Suprapubic skin (tissue), 4 donors: ENCODE measurements at regions not wholly inside any gene's neighbourhood (a gene's known extent, or its start where the extent isn't known, plus 50 kb on each side); places are given as distances from the start of the nearest gene placed in this dataset.

ENCODE experiments used
- POLR2A ChIP-seq, 2 donors: fragments of 450-650 bp; IDR thresholded peaks; one replicate each; pipeline ENCODE4 v1.6.1; 2017; ENCODE audit warnings: antibody characterized with exemption in 2 of 2, mild to moderate bottlenecking in 2 of 2, moderate library complexity in 2 of 2
- POLR2AphosphoS5 ChIP-seq, 3 donors: sonication (generic); formaldehyde crosslinking; IDR thresholded peaks; one replicate each; pipeline ENCODE4 v1.6.1; 2017; ENCODE audit warnings: antibody characterized with exemption in 3 of 3
- TF ChIP-seq, protein P1 (sequence below), 2 donors: fragments of 200-600 bp in 1 of 2; fragments of 450-650 bp in 1 of 2; sonication (generic) in 1 of 2; IDR thresholded peaks; one replicate each; pipeline ENCODE4 v1.5.1; 2016 to 2019; ENCODE audit warnings: antibody characterized with exemption in 2 of 2, mild to moderate bottlenecking in 1 of 2, moderate library complexity in 1 of 2

DNA sequence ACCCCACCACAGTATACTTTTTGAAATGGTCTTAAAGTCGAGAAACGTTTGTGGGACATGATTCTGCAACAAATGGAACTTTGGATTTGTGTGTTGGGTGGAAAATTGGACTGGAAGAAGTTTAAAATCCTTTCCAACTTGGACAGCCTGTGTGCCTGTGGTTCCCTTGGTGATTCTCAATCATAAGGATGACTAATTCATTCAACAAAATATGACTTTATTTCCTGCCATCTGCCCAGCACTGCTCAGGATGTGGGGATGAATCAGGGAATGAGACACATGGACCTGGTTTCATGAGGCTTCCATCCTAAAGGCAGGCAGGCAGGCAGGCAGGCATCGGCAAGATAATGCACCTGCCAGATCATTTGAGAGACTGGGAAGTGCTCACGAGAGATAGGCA is 57.3 kb upstream of the TMEM132D start:
- TF ChIP-seq, protein P1, sequence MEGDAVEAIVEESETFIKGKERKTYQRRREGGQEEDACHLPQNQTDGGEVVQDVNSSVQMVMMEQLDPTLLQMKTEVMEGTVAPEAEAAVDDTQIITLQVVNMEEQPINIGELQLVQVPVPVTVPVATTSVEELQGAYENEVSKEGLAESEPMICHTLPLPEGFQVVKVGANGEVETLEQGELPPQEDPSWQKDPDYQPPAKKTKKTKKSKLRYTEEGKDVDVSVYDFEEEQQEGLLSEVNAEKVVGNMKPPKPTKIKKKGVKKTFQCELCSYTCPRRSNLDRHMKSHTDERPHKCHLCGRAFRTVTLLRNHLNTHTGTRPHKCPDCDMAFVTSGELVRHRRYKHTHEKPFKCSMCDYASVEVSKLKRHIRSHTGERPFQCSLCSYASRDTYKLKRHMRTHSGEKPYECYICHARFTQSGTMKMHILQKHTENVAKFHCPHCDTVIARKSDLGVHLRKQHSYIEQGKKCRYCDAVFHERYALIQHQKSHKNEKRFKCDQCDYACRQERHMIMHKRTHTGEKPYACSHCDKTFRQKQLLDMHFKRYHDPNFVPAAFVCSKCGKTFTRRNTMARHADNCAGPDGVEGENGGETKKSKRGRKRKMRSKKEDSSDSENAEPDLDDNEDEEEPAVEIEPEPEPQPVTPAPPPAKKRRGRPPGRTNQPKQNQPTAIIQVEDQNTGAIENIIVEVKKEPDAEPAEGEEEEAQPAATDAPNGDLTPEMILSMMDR (IDR thresholded peaks at IDR 0.05), result no peak
- TF ChIP-seq POLR2AphosphoS5 (IDR thresholded peaks at IDR 0.05), result no peak
- no peak for TF ChIP-seq POLR2A (IDR thresholded peaks at IDR 0.05)
